ENCODE measurements at regions not wholly inside any gene's neighbourhood (a gene's known extent, or its start where the extent isn't known, plus 50 kb on each side); places are given as distances from the start of the nearest gene placed in this dataset.
"Not testable (repeated sequence)": the region's sequence is repeated elsewhere in the genome, so short reads cannot be mapped to it uniquely, and the experiment has no call there.

GRCh38 chr6:15915508-15916178, 213.2 kb upstream of the MYLIP start:
- H3K27me3 Mint-ChIP-seq (ENCODE audit: insufficient read depth), result no peaks in the 10 kb centered on the region
- peaks cover 13% of the 10 kb centered on the region for H3K4me1 Mint-ChIP-seq (ENCODE audit: low read depth)
- H3K36me3 Mint-ChIP-seq (ENCODE audit: low read depth), result no peaks in the 10 kb centered on the region
- no peaks in the 10 kb centered on the region for H3K9me3 Mint-ChIP-seq
- no peak overlapping the region for H3K4me3 Mint-ChIP-seq
- intact Hi-C loops (cut with micrococcal nuclease), result loop anchor here (2.0 kb wide), 1 partner anchor 79 kb away; no protein-coding TSS in a partner anchor
- DNase-seq (ENCODE audit: low spot score), result no peak
- no peak overlapping the region for H3K27ac Mint-ChIP-seq

DNA sequence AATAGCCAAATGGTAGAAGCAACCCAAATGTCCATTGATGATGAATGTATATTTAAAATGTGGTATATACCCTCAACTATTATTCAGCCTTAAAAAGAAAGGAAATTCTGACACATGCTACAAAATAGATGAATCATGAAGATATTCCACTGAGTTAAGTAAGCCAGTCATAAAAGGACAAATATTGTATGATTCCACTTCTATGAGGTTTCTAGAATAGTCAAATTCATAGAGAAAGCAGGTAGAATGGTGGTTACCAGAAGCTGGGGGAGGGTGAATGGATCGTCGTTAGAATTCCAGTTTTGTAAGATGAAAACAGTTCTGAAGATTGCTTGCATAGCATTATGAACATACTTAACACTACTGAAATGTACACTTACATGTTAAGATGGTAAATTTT, 214.3 kb upstream of the MYLIP start:
- Mint-ChIP-seq H3K27me3 (ENCODE audit: insufficient read depth) (no peaks in the 10 kb centered on the region), H3K4me1 (ENCODE audit: low read depth) (peaks cover 13% of the 10 kb centered on the region), H3K27ac (peak overlapping the region; percentile 59), H3K9me3 (no peaks in the 10 kb centered on the region), H3K36me3 (ENCODE audit: low read depth) (no peaks in the 10 kb centered on the region), H3K4me3 (no peak overlapping the region)
- intact Hi-C loops (cut with micrococcal nuclease), result loop anchor here (1.0 to 5.0 kb wide), 8 partner anchors 13 to 268 kb away; no protein-coding TSS in a partner anchor
- DNase-seq (ENCODE audit: low spot score), result no peak

DNA sequence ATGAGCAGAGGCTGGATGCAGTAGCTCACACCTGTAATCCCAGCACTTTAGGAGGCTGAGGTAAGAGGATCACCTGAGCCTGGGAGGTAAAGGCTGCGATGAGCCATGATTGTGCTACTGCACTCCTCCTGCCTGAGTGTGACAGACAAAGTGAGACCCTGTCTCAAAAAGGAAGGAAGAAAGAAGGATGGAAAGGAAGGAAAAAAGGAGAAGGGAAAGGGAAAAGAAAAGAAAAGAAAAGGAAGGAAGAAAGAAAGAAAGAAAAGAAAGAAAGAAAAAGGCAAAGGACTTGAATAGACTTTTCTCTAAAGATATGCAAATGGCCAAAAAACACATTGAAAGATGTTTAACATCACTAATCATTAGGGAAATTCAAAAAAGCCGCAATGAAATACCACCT, 215.3 kb upstream of the MYLIP start:
- no peak overlapping the region for H3K4me3 Mint-ChIP-seq
- no peaks in the 10 kb centered on the region for H3K27me3 Mint-ChIP-seq (ENCODE audit: insufficient read depth)

DNA sequence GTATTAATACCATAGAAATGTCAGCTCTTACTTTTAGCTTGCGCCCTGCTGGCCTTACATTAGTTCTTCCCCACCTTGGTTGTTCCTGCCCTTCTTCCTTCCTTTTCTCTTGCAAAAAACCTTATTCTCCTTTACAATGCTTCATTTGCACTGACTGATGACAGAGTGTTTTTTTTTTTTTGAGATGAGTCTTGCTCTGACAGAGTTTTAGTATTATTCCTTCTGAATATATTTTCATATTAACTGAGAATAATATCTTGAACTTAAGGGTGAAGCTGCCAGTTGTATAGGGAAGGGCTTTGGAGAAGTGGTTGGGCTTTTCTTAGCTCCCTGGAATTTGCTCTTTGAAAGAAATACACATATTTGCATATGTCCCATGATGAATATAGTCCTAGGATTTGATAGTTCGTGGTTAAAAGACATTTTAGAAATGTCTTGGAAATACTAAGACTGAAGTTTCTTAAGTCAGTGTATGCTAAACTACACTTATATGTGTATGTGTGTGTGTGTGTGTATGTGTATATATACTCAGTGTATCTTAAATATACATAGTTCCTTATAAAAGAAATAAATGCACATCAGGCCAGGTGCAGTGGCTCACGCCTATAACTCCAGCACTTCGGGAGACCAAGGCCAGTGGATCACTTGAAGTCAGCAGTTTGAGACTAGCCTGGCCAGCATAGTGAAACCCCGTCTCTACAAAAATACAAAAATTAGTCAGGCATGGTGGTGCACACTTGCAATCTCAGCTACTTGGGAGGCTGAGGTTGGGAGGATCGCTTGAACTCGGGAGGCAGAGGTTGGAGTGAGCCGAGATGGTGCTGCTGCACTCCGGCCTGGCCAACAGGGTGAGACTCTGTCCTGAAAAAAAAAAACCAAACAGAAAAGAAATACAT, 216.1 kb upstream of the MYLIP start:
- intact Hi-C loops (cut with micrococcal nuclease), result loop anchor here (1.0 to 5.0 kb wide), 3 partner anchors 142 to 270 kb away; no protein-coding TSS in a partner anchor
- Mint-ChIP-seq H3K4me3 (no peak overlapping the region), H3K27me3 (ENCODE audit: insufficient read depth) (no peaks in the 10 kb centered on the region), H3K9me3 (no peaks in the 10 kb centered on the region), H3K4me1 (ENCODE audit: low read depth) (peaks cover 13% of the 10 kb centered on the region), H3K36me3 (ENCODE audit: low read depth) (no peaks in the 10 kb centered on the region), H3K27ac (peak overlapping the region; percentile 24)
- no peak for DNase-seq (ENCODE audit: low spot score)

More for the DNA sequence above, 215.3 kb upstream of the MYLIP start:
- no peak for DNase-seq (ENCODE audit: low spot score)
- intact Hi-C loops (cut with micrococcal nuclease), result loop anchor here (5.0 kb wide), 2 partner anchors 196 to 269 kb away; no protein-coding TSS in a partner anchor
- Mint-ChIP-seq H3K36me3 (ENCODE audit: low read depth) (no peaks in the 10 kb centered on the region), H3K4me1 (ENCODE audit: low read depth) (peaks cover 13% of the 10 kb centered on the region), H3K27ac (peak overlapping the region; percentile 41), H3K9me3 (no peaks in the 10 kb centered on the region)

DNA sequence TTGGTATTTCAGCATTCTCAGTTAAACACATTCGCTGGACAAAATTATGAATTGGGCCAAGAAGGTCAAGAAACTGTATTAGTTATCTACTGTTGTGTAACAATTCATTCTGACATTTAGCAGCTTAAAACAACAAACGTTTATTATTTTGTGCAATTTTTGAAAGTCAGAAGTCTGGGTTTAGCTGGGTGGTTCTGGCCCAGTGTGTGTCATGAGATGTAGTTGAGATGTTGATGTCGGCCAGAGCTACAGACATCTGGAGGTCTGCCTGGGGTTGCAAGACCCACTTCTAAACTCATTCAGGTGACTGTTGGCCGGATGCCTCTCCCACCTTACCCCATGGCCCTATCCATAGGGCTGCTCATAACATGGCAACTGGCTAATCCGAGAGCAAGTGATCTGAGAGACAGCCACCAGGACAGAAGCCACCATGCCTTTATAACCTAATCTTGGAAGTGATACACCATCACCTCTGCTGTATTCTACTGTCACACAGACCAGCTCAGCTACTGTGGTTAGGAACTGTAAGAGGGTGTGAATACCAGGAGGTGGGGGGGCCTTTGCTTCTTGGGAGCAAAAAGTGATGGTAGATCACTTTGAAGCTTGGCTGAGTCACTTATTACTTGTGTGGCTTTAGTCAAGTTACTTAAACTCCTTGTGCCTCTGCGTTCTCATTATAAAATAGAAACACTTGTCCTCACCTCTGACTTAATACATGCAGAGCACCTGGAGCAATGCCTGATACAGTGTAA, 217.0 kb upstream of the MYLIP start:
- H3K27ac Mint-ChIP-seq, result peak overlapping the region; percentile 24
- intact Hi-C loops (cut with micrococcal nuclease), result loop anchor here (1.0 to 5.0 kb wide), 3 partner anchors 142 to 270 kb away; no protein-coding TSS in a partner anchor
- H3K36me3 Mint-ChIP-seq (ENCODE audit: low read depth), result no peaks in the 10 kb centered on the region

GRCh38 chr6:15909290-15910070, 219.4 kb upstream of the MYLIP start:
- Mint-ChIP-seq H3K27ac (no peak overlapping the region), H3K4me3 (no peak overlapping the region), H3K27me3 (ENCODE audit: insufficient read depth) (no peaks in the 10 kb centered on the region), H3K4me1 (ENCODE audit: low read depth) (peaks cover 36% of the 10 kb centered on the region), H3K9me3 (no peaks in the 10 kb centered on the region), H3K36me3 (ENCODE audit: low read depth) (no peaks in the 10 kb centered on the region)
- intact Hi-C loops (cut with micrococcal nuclease), result loop anchor here (5.0 kb wide), 2 partner anchors 192 to 273 kb away; no protein-coding TSS in a partner anchor
- no peak for DNase-seq (ENCODE audit: low spot score)

More for the DNA sequence above, 217.0 kb upstream of the MYLIP start:
- peak; percentile 15 for DNase-seq (ENCODE audit: low spot score)
- Mint-ChIP-seq H3K9me3 (no peaks in the 10 kb centered on the region), H3K4me3 (no peak overlapping the region), H3K27me3 (ENCODE audit: insufficient read depth) (no peaks in the 10 kb centered on the region), H3K4me1 (ENCODE audit: low read depth) (peaks cover 13% of the 10 kb centered on the region)

DNA sequence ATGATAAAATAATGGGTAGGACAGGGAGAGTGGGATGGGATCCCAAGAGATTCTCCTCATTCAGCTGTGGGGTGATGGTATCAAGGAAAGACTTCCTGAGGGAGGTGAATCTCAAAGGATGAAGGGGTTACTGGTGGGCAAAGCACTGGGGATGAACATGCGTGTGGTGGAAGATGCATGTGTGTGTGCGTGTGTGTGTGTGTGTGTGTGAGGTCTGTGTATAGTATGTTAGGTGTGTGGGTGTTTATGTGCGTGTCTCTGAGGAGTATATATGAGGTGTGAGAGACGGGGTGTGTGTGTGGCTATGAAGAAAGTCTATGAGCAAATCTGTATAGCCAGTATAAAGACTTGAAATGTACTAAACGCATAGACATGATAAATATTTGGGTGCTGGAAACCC, 220.0 kb upstream of the MYLIP start:
- no peaks in the 10 kb centered on the region for H3K36me3 Mint-ChIP-seq (ENCODE audit: low read depth)
- H3K4me3 Mint-ChIP-seq, result no peak overlapping the region
- no peak for DNase-seq (ENCODE audit: low spot score)
- H3K9me3 Mint-ChIP-seq, result no peaks in the 10 kb centered on the region
- H3K4me1 Mint-ChIP-seq (ENCODE audit: low read depth), result peaks cover 40% of the 10 kb centered on the region
- no peak overlapping the region for H3K27ac Mint-ChIP-seq
- H3K27me3 Mint-ChIP-seq (ENCODE audit: insufficient read depth), result no peaks in the 10 kb centered on the region
- intact Hi-C loops (cut with micrococcal nuclease), result no loop called here

GRCh38 chr6:15907914-15908518, 220.9 kb upstream of the MYLIP start:
- no peaks in the 10 kb centered on the region for H3K27me3 Mint-ChIP-seq (ENCODE audit: insufficient read depth)
- peaks cover 2% of the 10 kb centered on the region for H3K36me3 Mint-ChIP-seq (ENCODE audit: low read depth)
- intact Hi-C loops (cut with micrococcal nuclease), result no loop called here
- H3K27ac Mint-ChIP-seq, result no peak overlapping the region
- DNase-seq (ENCODE audit: low spot score), result no peak
- H3K9me3 Mint-ChIP-seq, result no peaks in the 10 kb centered on the region
- no peak overlapping the region for H3K4me3 Mint-ChIP-seq
- H3K4me1 Mint-ChIP-seq (ENCODE audit: low read depth), result peaks cover 40% of the 10 kb centered on the region

- H3K27me3 Mint-ChIP-seq (ENCODE audit: insufficient read depth); intact Hi-C loops (cut with micrococcal nuclease); H3K36me3 Mint-ChIP-seq (ENCODE audit: low read depth); DNase-seq (ENCODE audit: low spot score); H3K4me3 Mint-ChIP-seq; H3K9me3 Mint-ChIP-seq: not testable (repeated sequence)
- peaks cover 37% of the 10 kb centered on the region for H3K4me1 Mint-ChIP-seq (ENCODE audit: low read depth)
- H3K27ac Mint-ChIP-seq, result peak overlapping the region; percentile 4
Observed at GRCh38 chr6:15907220-15907913, 221.5 kb upstream of the MYLIP start.

DNA sequence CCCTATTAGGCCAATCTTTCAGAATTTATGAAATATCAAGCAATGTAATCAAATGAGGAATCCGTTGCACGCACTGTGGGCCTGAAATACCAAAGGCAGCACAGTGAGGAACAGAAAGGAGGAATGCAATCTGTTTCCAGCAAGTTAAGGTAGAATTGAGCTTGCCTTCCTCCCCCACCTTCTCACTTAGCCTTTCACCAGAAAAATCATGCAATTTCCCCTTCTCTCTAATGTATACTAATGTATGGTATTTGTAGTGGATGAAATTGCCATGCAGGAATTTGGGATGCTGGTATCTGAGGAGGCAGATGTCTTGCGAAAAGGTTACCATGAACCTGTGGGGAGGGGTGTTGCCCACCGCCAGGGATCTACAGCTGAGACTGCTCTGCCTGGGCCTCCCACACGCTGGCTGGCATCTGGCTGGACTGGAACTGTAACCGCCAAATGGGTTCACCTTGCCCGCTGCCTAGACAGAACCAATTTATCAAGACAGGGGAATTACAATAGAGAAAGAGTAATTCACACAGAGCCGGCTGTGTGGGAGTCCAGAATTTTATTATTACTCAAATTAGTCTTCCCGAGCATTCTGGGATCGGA, 222.4 kb upstream of the MYLIP start:
- no peak overlapping the region for H3K27ac Mint-ChIP-seq
- no peak for DNase-seq (ENCODE audit: low spot score)
- peaks cover 37% of the 10 kb centered on the region for H3K4me1 Mint-ChIP-seq (ENCODE audit: low read depth)
- no peaks in the 10 kb centered on the region for H3K27me3 Mint-ChIP-seq (ENCODE audit: insufficient read depth)
- no peak overlapping the region for H3K4me3 Mint-ChIP-seq
- H3K36me3 Mint-ChIP-seq (ENCODE audit: low read depth), result peaks cover 3% of the 10 kb centered on the region
- intact Hi-C loops (cut with micrococcal nuclease), result no loop called here
- H3K9me3 Mint-ChIP-seq, result no peaks in the 10 kb centered on the region

All from activated T-helper 1 cell treated with anti-CD3 and anti-CD28 coated beads, Interleukin-12 subunit alpha, Interleukin-12 subunit beta, Interleukin-2, Interleukin-4 antibody, amounts not matched to agents 30 ng/mL and 10 ng/mL and 1 ng/mL, durations not matched to agents 14 hours and 24 hours and 36 hours (primary cell).